ENCODE measurements at regions not wholly inside any gene's neighbourhood (a gene's known extent, or its start where the extent isn't known, plus 50 kb on each side); places are given as distances from the start of the nearest gene placed in this dataset.

DNA sequence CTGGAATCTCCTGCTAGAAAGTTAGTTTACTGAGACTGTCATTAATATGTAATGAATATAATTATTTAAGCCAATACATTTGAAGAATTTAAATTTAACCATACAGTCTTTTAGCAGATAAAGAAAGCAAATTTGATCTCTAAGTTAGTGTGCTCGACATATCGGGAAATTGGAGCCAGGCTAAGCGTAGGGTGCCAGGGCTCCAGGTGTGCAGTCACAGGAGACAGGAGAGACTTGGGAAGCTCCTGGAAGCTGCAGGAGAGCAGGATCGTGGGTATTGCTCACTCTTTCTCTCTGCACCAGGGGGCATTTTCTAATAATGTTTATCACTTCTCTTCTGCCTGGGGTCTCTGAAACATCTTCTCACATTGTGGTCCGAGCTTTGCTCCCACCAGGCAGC, 342.0 kb upstream of the ANKRD30A start:
- Histone ChIP-seq H3K4me2 (ENCODE audit: insufficient read depth, low read length) (no peak overlapping the region), H4K20me1 (replicated peaks; ENCODE audit: control insufficient read depth, extremely low read depth, insufficient read depth, low read length) (no peaks in the 10 kb centered on the region), H3K27ac (ENCODE audit: insufficient read depth, low read depth, low read length) (no peak overlapping the region), H3K9ac (replicated peaks; ENCODE audit: extremely low read depth, insufficient read depth, low read length) (no peak overlapping the region), H3K36me3 (ENCODE audit: control insufficient read depth in 2 of 2, extremely low read depth in 1 of 2, insufficient read depth in 2 of 2, low read length in 2 of 2) (no peaks in the 10 kb centered on the region), H3K9me1 (replicated peaks; ENCODE audit: control insufficient read depth, extremely low read depth, insufficient read depth, low read length) (no peaks in the 10 kb centered on the region), H3K27me3 (ENCODE audit: control insufficient read depth in 2 of 2, insufficient read depth in 2 of 2, low read length in 2 of 2) (no peaks in the 10 kb centered on the region), H2AFZ (ENCODE audit: low read depth, low read length) (no peak overlapping the region), H3K9me3 (replicated peaks; ENCODE audit: control insufficient read depth, insufficient read depth, low read length) (no peaks in the 10 kb centered on the region), H3K4me3 (replicated peaks in 1 of 3; ENCODE audit: insufficient read depth in 1 of 3, low read depth in 1 of 3, low read length in 3 of 3) (no peak overlapping the region), H3K4me1 (ENCODE audit: control insufficient read depth, extremely low read depth, insufficient read depth, low read length) (no peaks in the 10 kb centered on the region), H3K79me2 (ENCODE audit: control insufficient read depth, insufficient read depth, low read length) (no peaks in the 10 kb centered on the region)
- TF ChIP-seq MYC (IDR thresholded peaks at IDR 0.05; ENCODE audit: low read depth, low read length) = no peak
- no peak for TF ChIP-seq EZH2 (IDR thresholded peaks at IDR 0.05; ENCODE audit: borderline replicate concordance, low read depth, low read length, severe bottlenecking)
- TF ChIP-seq JUN (IDR thresholded peaks at IDR 0.05; ENCODE audit: borderline replicate concordance, insufficient read depth, insufficient read length, low read depth) = no peak
- TF ChIP-seq POLR2AphosphoS5 (IDR thresholded peaks at IDR 0.05; ENCODE audit: insufficient read depth, low read depth, low read length) = no peak
- TF ChIP-seq, protein P1, sequence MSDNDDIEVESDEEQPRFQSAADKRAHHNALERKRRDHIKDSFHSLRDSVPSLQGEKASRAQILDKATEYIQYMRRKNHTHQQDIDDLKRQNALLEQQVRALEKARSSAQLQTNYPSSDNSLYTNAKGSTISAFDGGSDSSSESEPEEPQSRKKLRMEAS (IDR thresholded peaks at IDR 0.05; ENCODE audit: insufficient read depth, insufficient read length) = no peak
- TF ChIP-seq FOS (IDR thresholded peaks at IDR 0.05; ENCODE audit: borderline replicate concordance, insufficient read depth, low read length) = no peak
- intact Hi-C loops (cut with micrococcal nuclease) = no loop called here
- no peak for FAIRE-seq
- ChIA-PET POLR2A (no interaction called here), CTCF (interaction anchor here (2.6 to 6.9 kb wide), 2 partner anchors 1147 to 1169 kb away, joined by 9 to 316 read pairs; no protein-coding TSS in a partner anchor)
- DNase-seq (ENCODE audit: low read depth, low spot score) = no peak
- no TSS peak for BruUV-seq (replicated peaks)
- dilution Hi-C loops (cut with MboI; ENCODE audit: extremely low pct_ligation_motif_present, low sequenced_read_pairs) = no loop called here

DNA sequence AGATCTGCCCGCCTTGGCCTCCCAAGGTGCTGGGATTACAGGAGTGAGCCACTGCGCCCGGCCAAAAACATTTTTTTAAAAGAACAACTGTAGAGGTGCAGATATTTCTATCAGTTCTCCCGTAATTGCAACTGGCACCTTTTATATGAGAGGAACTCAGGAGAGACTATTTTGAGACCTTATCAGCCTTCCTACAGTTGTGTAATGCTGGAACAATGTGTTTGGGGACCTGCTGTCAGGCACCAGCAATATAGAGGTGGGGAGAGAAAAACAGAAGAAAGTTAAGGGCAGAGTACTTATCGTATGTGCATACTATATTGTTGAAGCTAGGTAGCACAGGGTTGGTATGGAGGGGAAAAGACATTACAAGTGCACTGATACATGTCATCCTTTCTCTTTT, 343.8 kb upstream of the ANKRD30A start:
- no peak for FAIRE-seq
- Histone ChIP-seq H3K9me3 (replicated peaks; ENCODE audit: control insufficient read depth, insufficient read depth, low read length) (no peaks in the 10 kb centered on the region), H3K9me1 (replicated peaks; ENCODE audit: control insufficient read depth, extremely low read depth, insufficient read depth, low read length) (no peaks in the 10 kb centered on the region), H3K9ac (replicated peaks; ENCODE audit: extremely low read depth, insufficient read depth, low read length) (no peak overlapping the region), H2AFZ (ENCODE audit: low read depth, low read length) (no peak overlapping the region), H3K27me3 (ENCODE audit: control insufficient read depth in 2 of 2, insufficient read depth in 2 of 2, low read length in 2 of 2) (no peaks in the 10 kb centered on the region), H3K4me1 (ENCODE audit: control insufficient read depth, extremely low read depth, insufficient read depth, low read length) (no peaks in the 10 kb centered on the region), H3K79me2 (ENCODE audit: control insufficient read depth, insufficient read depth, low read length) (no peaks in the 10 kb centered on the region), H3K36me3 (ENCODE audit: control insufficient read depth in 2 of 2, extremely low read depth in 1 of 2, insufficient read depth in 2 of 2, low read length in 2 of 2) (no peaks in the 10 kb centered on the region), H3K4me3 (replicated peaks in 1 of 3; ENCODE audit: insufficient read depth in 1 of 3, low read depth in 1 of 3, low read length in 3 of 3) (no peak overlapping the region), H3K27ac (ENCODE audit: insufficient read depth, low read depth, low read length) (no peak overlapping the region), H4K20me1 (replicated peaks; ENCODE audit: control insufficient read depth, extremely low read depth, insufficient read depth, low read length) (no peaks in the 10 kb centered on the region), H3K4me2 (ENCODE audit: insufficient read depth, low read length) (no peak overlapping the region)
- DNase-seq (ENCODE audit: low read depth, low spot score) = no peak
- dilution Hi-C loops (cut with MboI; ENCODE audit: extremely low pct_ligation_motif_present, low sequenced_read_pairs) (no loop called here), intact Hi-C loops (cut with micrococcal nuclease) (no loop called here)
- POLR2A ChIA-PET = no interaction called here
- CTCF ChIA-PET = interaction anchor here (0.9 to 6.9 kb wide), 4 partner anchors 10 to 1167 kb away, joined by 3 to 316 read pairs (median 110); no protein-coding TSS in a partner anchor
- TF ChIP-seq POLR2AphosphoS5 (IDR thresholded peaks at IDR 0.05; ENCODE audit: insufficient read depth, low read depth, low read length) (no peak), MYC (IDR thresholded peaks at IDR 0.05; ENCODE audit: low read depth, low read length) (no peak), FOS (IDR thresholded peaks at IDR 0.05; ENCODE audit: borderline replicate concordance, insufficient read depth, low read length) (no peak), JUN (IDR thresholded peaks at IDR 0.05; ENCODE audit: borderline replicate concordance, insufficient read depth, insufficient read length, low read depth) (no peak), GATA2 (IDR thresholded peaks at IDR 0.05; ENCODE audit: insufficient read depth, insufficient read length, low read depth, low read length) (no peak), EZH2 (IDR thresholded peaks at IDR 0.05; ENCODE audit: borderline replicate concordance, low read depth, low read length, severe bottlenecking) (no peak), POLR2A (IDR thresholded peaks at IDR 0.05; ENCODE audit: low read depth, low read length) (no peak)
- TF ChIP-seq, protein P1 (IDR thresholded peaks at IDR 0.05; ENCODE audit: insufficient read depth, insufficient read length) = no peak
- TF ChIP-seq, protein P2, sequence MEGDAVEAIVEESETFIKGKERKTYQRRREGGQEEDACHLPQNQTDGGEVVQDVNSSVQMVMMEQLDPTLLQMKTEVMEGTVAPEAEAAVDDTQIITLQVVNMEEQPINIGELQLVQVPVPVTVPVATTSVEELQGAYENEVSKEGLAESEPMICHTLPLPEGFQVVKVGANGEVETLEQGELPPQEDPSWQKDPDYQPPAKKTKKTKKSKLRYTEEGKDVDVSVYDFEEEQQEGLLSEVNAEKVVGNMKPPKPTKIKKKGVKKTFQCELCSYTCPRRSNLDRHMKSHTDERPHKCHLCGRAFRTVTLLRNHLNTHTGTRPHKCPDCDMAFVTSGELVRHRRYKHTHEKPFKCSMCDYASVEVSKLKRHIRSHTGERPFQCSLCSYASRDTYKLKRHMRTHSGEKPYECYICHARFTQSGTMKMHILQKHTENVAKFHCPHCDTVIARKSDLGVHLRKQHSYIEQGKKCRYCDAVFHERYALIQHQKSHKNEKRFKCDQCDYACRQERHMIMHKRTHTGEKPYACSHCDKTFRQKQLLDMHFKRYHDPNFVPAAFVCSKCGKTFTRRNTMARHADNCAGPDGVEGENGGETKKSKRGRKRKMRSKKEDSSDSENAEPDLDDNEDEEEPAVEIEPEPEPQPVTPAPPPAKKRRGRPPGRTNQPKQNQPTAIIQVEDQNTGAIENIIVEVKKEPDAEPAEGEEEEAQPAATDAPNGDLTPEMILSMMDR (IDR thresholded peaks at IDR 0.05; ENCODE audit: extremely low read depth in 1 of 2, insufficient read depth in 1 of 2, low read depth in 1 of 2, low read length in 2 of 2) = no peak
- no TSS peak for BruUV-seq (replicated peaks)

All from endothelial cell of umbilical vein (primary cell).